ENCODE measurements at regions not wholly inside any gene's neighbourhood (a gene's known extent, or its start where the extent isn't known, plus 50 kb on each side); places are given as distances from the start of the nearest gene placed in this dataset.

DNA sequence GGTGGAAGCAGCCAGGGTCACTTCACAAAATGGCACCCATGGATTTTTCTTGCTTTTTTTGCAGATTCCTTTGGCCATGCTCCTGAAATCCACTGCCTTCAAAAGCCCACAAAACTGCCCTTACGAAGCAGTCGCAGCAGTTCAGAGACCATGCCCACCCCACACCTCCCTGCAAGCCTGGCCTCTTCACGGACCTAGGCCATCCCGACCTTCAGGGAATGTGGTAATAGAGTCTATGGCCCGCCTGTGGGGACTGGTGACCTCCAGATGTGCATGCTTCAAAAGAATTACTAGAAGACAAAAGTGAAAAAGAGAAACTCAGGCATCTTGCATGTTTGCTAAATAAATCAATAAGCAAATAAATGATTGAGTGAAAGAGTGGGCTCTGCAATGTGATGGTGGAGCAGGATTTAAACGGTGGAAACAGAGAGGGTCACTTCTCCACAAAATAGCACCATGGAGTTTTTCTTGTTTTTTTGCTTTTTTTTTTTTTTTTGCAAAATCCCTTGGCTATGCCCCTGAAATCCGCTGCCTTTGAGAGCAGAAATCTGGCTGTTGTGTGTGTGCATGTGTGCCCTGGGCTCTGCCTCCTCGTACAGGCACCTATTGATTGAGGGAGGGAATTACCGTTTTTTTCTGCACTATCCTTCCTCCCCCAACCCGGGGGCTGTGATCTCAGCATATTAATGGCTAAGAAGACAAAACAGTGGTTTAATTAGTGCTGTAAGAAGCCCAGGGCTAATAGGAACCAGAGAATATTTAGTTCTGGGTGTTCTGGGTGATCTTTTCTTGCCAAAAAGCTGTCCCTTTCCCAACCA is 107.4 kb downstream of the PXDC1 start:
- DNase-seq (ENCODE audit: low read depth, low spot score), result no peak

DNA sequence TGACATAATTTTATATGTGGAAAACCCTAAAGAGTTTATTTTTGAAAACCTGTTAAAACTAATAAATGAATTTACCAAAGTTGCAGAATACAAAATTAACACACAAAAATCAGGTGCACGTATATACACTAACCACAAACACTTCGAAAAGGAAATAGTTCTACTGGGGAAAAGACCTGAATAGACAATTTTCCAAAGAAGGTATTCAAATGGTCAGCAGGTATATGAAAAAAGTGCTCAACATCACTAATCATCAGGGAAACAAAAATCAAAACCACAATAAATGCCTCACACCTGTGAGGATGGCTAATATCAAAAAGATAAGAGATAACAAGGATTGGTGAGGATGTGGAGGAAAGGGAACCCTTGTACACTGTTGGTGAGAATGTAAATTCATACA is 110.6 kb downstream of the PXDC1 start:
- DNase-seq (ENCODE audit: low read depth, low spot score), result no peak

DNA sequence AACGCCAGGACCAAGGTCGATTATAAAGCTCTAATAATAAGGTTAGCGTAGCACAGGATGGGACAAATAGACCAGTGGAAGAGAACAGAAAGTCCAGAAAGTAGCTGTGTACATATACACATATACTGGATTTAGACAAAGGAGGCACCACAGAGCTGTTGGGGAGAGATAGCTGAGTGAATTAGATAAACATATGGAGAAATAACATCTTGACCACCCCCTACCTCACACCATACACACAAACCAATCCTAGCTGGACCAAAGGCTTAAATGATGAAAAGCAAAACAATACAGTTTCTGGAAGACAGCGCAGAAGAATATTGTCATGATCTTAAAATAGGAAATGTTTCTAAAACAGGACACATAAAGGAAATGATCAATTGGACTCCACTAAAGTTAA is 112.9 kb downstream of the PXDC1 start:
- no peak for DNase-seq (ENCODE audit: low read depth, low spot score)

DNA sequence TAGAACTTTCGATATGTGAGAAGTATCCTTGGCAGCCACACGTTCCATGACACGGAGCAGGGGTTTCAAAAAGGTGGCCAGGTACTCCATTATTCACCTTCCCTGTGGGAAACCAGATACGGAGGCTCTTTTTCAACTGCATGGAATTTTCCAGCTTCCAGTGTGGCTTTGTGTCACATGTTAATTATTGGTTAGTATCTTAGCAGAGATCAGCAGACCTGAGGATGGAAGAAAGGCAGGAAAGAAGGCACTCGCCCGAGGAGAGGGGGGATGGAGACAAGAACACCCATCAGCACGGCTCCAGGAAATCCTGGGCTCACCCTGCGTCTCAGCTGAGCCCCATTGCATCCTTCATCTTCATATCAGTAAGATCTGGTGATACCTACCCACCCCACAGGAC is 115.5 kb downstream of the PXDC1 start:
- no peak for DNase-seq (ENCODE audit: low read depth, low spot score)

DNA sequence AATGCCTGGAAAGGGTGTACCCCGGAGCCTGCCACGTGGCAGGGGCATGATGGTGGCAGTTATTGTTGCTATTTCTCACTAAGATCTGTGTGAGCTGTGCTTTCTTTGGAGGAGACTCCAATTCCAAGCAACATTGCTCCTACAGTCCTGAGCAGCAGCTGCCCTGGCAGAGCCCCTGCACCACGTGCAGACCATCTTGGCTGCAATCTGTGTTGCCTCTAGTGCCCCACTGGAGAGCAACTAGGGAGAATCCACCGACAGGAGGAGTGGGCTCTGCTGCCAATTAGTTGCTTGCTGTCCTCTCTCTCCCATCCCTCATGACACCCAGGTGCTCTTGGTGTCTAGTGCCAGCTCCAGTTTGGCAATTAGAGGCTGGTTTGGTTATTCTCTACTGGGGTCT is 116.0 kb downstream of the PXDC1 start:
- DNase-seq (ENCODE audit: low read depth, low spot score), result no peak

DNA sequence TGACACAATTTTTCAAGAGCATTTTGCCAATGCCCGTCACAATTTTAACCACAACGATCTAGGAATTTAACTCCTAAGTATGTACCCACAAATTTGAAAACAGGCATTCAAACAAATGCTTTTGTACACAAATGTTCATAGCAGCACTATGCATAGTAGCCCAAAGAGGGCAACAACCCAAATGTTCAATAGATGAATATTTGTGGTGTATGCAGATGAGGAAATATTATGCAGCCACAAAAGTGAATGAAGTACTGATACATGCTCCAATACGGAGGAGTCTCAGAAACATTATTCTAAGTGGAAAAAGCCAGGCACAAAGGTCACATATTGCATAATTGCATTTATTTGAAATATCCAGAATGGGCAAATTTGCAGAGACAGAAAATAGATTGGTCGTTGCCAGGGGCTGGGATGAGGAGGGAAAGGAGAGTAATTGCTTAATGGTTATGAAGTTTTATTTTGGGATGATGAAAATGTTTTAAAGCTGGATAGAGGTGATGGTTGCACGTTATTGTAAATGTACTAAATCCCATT is 117.2 kb downstream of the PXDC1 start:
- DNase-seq (ENCODE audit: low read depth, low spot score), result no peak

DNA sequence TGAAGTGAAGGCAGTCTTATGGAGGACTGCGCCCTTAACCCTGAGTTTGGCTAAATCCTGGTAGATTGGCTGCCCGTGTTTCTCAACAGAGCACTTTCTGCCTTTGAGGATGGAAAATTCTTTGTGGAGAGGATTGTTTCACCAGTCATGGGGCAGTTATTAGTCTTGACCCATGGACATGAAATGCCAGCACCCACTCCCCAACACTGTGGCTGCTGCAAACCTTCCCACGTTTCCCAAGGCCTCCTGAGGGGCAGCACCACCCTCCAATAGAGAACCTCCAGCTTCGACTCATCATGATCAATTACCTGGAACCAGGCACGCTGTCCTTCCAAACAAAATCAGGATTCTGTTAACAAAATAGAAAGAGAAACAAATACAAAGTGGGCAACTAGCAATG is 117.8 kb downstream of the PXDC1 start:
- DNase-seq (ENCODE audit: low read depth, low spot score), result no peak

DNA sequence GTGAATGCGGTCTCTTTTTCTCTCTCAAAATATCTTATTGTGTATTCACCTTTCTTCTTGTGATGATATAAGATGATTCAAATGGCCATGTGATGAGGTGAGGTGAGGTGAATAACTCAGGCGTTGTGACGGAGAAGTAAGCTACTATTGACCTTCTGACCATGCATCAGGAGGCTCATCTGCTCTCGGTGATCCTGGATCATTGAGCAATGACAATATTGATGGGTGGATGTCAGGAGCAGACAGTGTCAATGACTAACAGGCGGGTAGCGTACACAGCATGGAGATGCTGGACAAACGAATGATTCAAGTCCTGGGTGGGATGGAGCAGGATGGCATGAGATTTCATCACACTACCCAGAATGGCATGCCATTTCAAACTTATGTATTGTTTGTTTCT is 119.6 kb downstream of the PXDC1 start:
- no peak for DNase-seq (ENCODE audit: low read depth, low spot score)

DNA sequence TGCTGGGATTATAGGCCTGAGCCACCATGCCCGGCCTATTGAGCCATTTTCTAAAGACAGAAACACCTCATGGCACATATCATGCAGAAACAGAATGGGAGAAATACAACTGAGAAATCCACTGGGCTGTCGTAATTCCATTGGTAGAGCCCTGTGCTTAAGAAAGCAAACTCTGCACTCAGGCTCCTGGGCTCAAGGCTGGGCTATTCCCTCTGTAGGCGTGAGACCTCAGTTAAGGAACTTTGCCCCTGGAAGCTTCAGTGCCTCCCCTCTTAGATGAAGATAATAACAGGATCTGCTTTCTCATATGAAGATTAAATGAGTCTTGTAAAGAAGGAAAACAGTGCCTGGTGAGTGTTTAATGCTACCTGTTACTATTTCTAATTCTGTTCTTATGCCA is 120.3 kb downstream of the PXDC1 start:
- no peak for DNase-seq (ENCODE audit: low read depth, low spot score)

DNA sequence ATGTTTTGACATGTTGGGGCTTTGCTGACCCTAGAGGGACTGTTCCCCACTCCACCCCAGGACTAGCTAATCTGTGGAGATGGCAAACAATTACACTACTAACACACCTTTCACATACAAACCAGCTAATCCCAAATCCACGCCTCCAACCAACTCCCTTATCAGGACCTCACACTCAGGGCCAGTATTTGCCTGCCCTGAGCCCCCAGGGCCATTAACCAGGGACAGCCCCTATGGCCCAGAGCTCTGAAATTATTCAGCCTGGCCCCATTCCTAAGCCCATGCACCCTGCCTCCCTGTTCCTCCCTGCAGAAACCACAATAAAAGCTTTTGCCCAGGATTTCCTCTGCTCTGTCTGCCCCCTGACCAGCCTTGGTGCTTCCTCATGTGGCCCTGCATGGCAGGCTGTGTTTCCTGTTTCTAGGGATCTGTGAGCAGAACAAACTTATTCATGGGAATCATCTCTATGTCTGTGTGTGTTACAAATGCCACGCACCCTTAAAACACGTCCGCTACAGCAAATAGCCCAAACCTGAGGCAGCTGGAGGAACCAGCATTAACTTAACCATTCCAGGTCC is 121.2 kb downstream of the PXDC1 start:
- no peak for DNase-seq (ENCODE audit: low read depth, low spot score)

DNA sequence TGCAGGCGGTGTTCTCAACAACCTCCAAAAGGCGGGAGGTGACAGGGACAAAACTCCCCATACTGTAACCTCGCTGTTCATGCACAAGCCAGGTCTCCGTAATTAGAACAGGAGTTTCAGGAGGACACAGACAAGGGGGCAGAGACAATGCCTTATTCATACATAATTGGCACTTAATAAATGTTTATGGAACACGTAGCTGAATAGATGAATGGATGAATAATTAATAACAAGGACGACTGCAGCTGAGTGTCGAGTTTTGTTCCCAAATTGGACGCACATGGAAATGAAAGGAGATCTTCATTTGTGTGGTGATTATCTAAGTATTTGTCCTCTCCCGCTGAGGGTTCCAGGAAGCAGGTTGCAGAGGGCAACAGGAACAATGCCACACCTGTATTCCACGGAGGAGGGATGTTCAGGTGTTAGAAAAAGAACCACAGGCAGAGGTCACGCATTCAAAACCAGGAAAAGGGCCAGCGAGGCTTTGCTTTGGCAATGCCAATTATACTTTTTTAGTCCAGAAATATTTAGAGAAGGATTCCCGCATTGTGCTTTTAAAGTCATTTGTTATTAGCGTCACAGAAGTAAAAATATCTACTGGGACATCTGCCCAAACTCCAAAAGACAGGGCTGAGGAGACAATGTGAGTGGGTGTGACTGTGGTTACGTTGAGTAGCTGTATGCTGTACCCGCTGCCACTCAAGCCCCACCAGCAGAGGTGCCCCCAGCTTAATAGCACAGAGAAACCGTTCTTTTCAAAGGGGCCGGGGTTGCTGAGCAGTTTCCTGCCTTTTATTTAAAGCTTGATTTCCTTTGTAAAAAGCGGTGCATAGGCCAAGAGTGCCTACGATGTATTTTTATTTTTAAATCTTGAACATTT is 123.3 kb downstream of the PXDC1 start:
- no peak for DNase-seq (ENCODE audit: low read depth, low spot score)

DNA sequence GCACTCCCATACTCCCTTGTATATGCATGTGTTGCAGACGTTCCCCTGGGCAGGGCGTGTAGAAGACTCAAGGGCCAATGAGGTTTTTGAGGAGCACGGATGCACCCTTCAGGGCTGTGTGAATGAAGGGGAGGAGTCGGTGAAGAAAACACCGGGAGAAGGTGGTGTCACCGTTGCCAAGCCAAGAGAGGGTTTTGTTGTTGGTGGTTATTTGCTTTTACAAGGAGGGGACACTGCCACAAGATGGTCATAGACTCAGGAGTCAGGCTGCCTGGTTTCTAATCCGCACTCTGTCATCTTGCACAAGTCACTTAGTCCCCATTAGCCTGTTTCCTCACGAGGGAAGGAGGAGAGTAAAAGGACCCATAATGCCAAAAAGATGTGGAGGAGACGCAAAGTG is 124.0 kb downstream of the PXDC1 start:
- DNase-seq (ENCODE audit: low read depth, low spot score), result no peak

DNA sequence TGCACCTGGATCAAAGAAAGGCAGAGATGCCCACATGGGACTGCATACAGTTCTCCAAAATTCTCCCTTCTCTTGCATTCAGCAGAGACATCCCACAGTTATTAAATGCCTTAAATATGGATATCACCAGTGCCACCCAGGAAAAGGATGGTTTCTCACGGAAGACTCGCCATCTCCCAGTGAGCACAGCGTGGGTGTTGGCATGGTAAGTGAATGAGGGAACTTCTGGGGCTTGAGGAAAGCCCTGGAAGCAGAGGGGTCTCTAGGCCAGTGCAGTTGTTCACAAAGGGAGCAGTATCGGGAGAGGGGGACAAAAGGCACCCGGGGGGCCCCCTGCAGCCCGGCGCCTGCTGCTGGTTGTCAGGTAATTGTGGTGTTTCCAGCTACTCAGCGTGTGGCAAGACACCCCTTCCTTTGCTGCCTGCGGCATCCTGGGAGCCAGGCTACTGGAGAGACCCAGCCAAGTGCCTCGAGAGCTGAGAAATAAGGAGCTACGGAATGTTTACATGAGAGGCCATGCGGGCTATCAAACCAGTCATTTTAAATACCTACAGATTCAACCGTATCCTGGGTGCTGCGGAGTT is 125.4 kb downstream of the PXDC1 start:
- DNase-seq (ENCODE audit: low read depth, low spot score), result no peak

DNA sequence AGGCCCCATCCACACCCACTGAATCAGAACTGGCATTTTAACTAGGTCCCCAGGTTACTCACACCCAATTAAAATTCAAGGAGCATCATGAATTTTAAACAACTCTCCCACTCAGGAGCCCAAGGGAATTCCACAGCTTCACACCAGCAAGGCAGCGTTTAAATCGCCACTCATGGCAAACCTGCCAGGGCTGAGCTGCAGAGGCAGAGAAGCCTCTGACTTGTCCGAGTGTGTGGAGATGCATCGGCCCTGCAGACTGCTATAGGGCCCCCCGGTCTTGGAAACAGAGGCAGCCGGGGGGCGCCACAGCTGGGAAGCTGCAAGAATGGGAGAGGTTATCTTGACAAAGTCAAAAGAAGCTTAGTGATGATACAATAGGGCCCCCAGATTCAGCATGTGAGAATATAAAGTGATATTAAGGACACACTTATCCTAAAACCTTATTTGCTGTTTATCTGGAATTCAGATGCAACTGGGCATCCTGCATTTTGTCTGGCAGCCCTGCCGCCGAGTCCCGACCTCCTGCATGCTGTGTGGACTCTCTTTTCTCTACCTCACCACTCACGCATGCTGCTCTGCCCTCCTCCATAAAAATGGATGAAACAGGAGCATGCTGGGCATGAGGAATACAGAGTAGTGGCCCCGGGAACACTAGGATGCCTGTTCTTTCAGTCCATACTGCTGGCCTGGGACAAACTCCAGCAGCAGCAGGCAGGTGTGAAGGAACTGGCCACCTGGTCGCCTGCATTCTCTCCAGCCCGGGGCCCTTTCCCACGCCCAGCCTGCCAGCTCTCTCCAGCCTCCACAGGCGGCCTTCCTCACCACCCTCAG is 126.1 kb downstream of the PXDC1 start:
- no peak for DNase-seq (ENCODE audit: low read depth, low spot score)

DNA sequence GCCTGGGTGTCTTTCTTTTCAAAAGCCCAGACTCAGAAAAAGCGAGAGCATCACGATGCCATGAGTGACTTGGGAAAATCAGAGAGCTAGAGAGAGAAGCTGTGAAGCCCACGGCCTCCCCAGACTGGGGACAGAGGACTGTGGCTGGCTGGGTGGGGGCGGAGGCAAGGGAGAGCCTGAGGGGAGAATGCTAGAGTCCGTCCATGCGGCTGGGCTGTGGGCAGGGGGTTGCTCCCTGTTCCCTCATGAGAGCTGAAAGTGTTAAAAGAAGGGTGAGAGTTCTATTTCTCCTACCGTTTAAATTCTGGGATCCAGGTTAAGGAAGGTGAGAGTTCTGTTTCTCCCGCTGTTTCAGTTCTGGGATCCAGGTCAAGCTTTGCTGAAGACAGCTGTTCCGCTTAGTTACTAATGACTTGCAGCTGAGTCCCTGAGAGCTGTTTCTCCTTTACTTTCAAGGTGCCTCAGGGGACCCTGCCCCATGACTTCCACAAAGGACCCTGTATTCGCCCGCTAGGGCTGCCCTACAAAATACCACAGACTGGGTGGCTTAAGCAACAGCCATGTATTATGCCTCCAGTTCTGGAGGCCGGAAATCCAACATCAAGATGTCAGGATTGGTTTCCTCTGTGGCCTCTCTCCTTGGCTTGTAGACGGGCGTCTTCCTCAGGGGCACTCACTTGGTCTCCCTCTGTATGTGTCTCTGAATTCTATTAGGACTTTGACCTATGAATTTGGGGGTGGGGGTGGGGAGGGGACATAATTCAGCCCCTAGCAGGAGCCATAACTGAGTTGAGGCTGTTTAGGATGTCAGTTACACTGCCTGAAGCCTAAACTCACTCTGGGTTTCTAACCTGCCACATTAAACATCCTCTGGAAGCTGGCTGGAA is 127.0 kb downstream of the PXDC1 start:
- DNase-seq (ENCODE audit: low read depth, low spot score), result no peak

DNA sequence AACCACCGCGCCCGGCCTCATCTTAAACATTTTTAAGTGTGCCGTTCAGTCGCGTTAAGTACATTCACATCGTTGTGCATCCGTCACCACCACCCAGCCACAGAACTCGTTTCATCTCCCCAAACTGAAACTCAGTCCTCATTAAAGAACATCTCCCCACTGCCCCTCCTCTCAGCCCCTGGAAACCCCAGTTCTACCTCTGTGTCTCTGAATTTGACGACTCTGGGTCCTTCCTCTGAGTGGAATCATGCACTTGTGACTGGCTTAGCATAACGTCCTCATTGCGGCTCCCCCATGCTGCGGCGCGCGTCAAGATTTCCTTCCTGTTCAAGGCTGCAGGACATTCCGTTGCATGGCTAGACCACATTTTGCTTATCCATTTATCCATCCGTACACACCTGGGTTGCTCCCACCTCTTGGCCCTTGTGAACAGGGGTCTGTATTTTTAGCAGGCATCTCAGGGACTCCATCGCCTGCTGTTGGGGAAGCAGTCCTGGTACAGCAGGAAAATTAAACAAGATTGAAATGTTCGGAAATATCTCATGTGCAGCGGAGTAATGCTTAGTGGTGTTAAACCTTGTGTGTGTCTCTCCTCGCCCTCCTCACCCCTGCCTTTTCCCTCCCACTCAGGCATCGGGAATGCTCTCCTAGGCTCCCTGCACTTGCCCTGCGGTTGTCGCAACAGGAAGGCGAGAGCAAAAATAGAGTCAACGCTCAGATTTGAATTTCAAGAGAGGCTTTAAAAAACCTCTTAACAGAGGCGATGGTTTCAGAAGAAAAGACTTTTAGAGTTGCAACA is 127.9 kb downstream of the PXDC1 start:
- no peak for DNase-seq (ENCODE audit: low read depth, low spot score)

DNA sequence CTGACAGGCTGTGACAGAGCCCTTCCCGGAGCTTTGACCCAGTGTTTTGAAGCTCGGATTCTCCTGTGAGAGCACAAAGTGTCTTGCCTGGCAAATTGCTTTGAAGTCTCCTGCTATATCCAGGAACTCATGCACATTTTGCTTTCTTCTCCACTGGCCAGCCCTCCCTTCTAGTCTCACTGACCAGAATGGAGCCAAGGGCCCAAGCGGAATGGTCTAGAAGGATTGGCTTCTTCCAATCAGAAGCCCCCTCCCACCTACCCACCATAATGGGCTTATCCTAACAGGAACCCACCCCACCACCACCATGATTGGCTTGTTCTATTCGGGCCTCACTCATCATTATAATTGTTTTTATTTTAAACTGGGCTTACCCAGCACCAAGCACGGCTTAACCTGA is 130.1 kb downstream of the PXDC1 start:
- DNase-seq (ENCODE audit: low read depth, low spot score), result no peak

DNA sequence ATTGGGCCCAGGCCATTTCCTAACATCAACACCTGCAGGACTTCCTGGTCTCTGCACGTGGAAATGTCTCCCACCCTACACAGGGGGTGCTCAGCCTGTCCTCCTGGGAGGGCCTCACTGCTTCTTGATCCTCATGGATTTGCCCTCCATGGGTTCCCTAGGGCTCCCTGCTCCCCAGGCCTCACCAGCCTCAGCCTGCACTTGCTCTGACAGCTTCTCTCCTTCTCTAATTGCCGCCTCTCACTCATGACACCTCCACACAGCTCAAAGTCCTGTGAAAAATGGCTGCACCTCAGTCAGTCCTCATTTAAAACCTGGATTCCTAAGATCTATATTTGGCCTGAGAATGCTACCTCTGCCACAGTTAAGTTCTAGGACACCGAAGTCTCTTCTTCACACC is 130.6 kb downstream of the PXDC1 start:
- DNase-seq (ENCODE audit: low read depth, low spot score), result no peak

DNA sequence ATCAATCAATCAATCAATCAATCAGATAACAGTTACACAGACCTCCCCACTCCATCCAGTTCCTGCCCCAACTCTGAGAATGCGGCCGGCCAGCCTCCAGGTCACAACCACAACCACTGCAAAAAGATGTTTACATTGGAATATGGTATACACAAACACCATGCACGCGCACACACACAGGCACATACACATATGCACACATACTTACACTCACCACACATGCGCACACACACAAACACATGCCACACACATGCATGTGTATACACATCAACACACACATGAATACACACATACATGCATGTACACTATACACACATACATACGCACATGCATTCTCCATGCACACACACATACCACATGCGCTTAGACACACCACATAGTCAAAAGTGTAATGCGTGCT is 131.1 kb downstream of the PXDC1 start:
- no peak for DNase-seq (ENCODE audit: low read depth, low spot score)

All from smooth muscle cell of the brain vasculature (primary cell).